ENCODE measurements at regions not wholly inside any gene's neighbourhood (a gene's known extent, or its start where the extent isn't known, plus 50 kb on each side); places are given as distances from the start of the nearest gene placed in this dataset.

- CTCF ChIA-PET: interaction anchor here (0.5 to 0.7 kb wide), 2 partner anchors 10 to 859 kb away, joined by 3 to 7 read pairs; no protein-coding TSS in a partner anchor
- no peaks in the 10 kb centered on the region for H3K27me3 ChIP-seq (ENCODE audit: control insufficient read depth, insufficient read depth, low read length)
- DNase-seq (ENCODE audit: low read depth, low spot score): no peak
- no TSS peak for BruUV-seq (replicated peaks)
- H3K4me3 ChIP-seq (ENCODE audit: low read depth in 2 of 2, low read length in 2 of 2): no peak overlapping the region
- intact Hi-C loops (cut with micrococcal nuclease; ENCODE audit: unreplicated experiment) (no loop called here), in situ Hi-C loops (cut with HindIII; ENCODE audit: low pct_unique_long_range_greater_than_20kb, low sequenced_read_pairs) (no loop called here)
- H3K27ac ChIP-seq (ENCODE audit: low read length): no peak overlapping the region
- TF ChIP-seq CTCF (IDR thresholded peaks at IDR 0.05) (no peak), SIN3A (IDR thresholded peaks at IDR 0.05; ENCODE audit: borderline replicate concordance, insufficient read depth, low read depth, low read length) (no peak), POLR2AphosphoS5 (IDR thresholded peaks at IDR 0.05; ENCODE audit: low read depth, low read length) (no peak), REST (IDR thresholded peaks at IDR 0.05; ENCODE audit: insufficient read depth in 1 of 2, low read depth in 2 of 2, low read length in 1 of 2) (no peak), TCF7L2 (IDR thresholded peaks at IDR 0.05; ENCODE audit: low read depth, low read length) (no peak)
- POLR2A ChIA-PET: no interaction called here
- H3K4me1 ChIP-seq (ENCODE audit: control insufficient read depth, insufficient read depth, low read length): no peaks in the 10 kb centered on the region
- no peak for ATAC-seq
- no peaks in the 10 kb centered on the region for H3K36me3 ChIP-seq (ENCODE audit: control insufficient read depth, insufficient read depth, low read length)
- peaks cover 4% of the 10 kb centered on the region; the same call in 1 of the 2 replicates for H3K9me3 ChIP-seq (ENCODE audit: control insufficient read depth, insufficient read depth, low read depth, low read length)
Observed at GRCh38 chr14:42322531-42323284, 716.0 kb downstream of the LRFN5 start.

- no peaks in the 10 kb centered on the region for H3K4me1 ChIP-seq (ENCODE audit: control insufficient read depth, insufficient read depth, low read length)
- ATAC-seq (no peak), DNase-seq (ENCODE audit: low read depth, low spot score) (no peak)
- BruUV-seq (replicated peaks): no TSS peak
- H3K27me3 ChIP-seq (ENCODE audit: control insufficient read depth, insufficient read depth, low read length): no peaks in the 10 kb centered on the region
- in situ Hi-C loops (cut with HindIII; ENCODE audit: low pct_unique_long_range_greater_than_20kb, low sequenced_read_pairs) (no loop called here), intact Hi-C loops (cut with micrococcal nuclease; ENCODE audit: unreplicated experiment) (no loop called here)
- CTCF ChIA-PET: no interaction called here
- POLR2A ChIA-PET: no interaction called here
- TF ChIP-seq POLR2AphosphoS5 (IDR thresholded peaks at IDR 0.05; ENCODE audit: low read depth, low read length) (no peak), CTCF (IDR thresholded peaks at IDR 0.05) (no peak), SIN3A (IDR thresholded peaks at IDR 0.05; ENCODE audit: borderline replicate concordance, insufficient read depth, low read depth, low read length) (no peak), TCF7L2 (IDR thresholded peaks at IDR 0.05; ENCODE audit: low read depth, low read length) (no peak), REST (IDR thresholded peaks at IDR 0.05; ENCODE audit: insufficient read depth in 1 of 2, low read depth in 2 of 2, low read length in 1 of 2) (no peak)
- H3K4me3 ChIP-seq (ENCODE audit: low read depth in 2 of 2, low read length in 2 of 2): no peak overlapping the region
- H3K9me3 ChIP-seq (ENCODE audit: control insufficient read depth, insufficient read depth, low read depth, low read length): 0 out of 2 replicates have a peak, but pooled peaks cover 4% of the 10 kb centered on the region
- no peaks in the 10 kb centered on the region for H3K36me3 ChIP-seq (ENCODE audit: control insufficient read depth, insufficient read depth, low read length)
- no peak overlapping the region for H3K27ac ChIP-seq (ENCODE audit: low read length)
Observed at GRCh38 chr14:42319996-42320395, 713.3 kb downstream of the LRFN5 start.

Measured in Panc1 (cell line).